ENCODE measurements at regions not wholly inside any gene's neighbourhood (a gene's known extent, or its start where the extent isn't known, plus 50 kb on each side); places are given as distances from the start of the nearest gene placed in this dataset.

DNA sequence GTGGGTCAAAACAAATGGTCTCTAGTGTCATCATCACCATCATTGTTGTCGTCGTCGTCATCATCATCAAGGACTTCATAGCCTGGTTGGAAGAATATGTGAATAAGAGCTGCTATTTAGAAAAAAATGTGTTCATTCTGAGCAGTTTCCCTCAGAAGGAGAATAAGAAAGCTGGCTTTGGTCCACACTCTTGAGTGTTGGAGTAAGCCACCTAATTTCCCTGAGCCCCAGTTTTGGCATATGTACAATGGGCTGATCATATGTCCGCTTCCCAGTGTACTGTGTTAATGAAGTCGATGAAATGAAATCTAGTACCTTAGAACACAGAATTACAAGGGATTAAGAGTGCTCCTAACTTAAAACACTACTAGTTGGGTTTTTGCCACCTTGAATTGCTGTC is 545.5 kb downstream of the CCDC171 start:
- H3K4me3 ChIP-seq (ENCODE audit: low read length): no peak overlapping the region
- H3K4me2 ChIP-seq (ENCODE audit: low read length): no peak overlapping the region
- no peaks in the 10 kb centered on the region for H3K4me1 ChIP-seq (ENCODE audit: control insufficient read depth, low read length)
- no peaks in the 10 kb centered on the region for H3K9me2 ChIP-seq (replicated peaks; ENCODE audit: control insufficient read depth, low read length)
- H3K79me2 ChIP-seq (ENCODE audit: control insufficient read depth, low read length): no peaks in the 10 kb centered on the region
- H3K27me3 ChIP-seq (ENCODE audit: control insufficient read depth, low read length): no peaks in the 10 kb centered on the region
- no peaks in the 10 kb centered on the region for H3K9me3 ChIP-seq (ENCODE audit: control insufficient read depth, insufficient read depth, low read length)
- no peaks in the 10 kb centered on the region for H4K20me1 ChIP-seq (ENCODE audit: control insufficient read depth, insufficient read depth, low read depth, low read length)
- TF ChIP-seq, protein P1, sequence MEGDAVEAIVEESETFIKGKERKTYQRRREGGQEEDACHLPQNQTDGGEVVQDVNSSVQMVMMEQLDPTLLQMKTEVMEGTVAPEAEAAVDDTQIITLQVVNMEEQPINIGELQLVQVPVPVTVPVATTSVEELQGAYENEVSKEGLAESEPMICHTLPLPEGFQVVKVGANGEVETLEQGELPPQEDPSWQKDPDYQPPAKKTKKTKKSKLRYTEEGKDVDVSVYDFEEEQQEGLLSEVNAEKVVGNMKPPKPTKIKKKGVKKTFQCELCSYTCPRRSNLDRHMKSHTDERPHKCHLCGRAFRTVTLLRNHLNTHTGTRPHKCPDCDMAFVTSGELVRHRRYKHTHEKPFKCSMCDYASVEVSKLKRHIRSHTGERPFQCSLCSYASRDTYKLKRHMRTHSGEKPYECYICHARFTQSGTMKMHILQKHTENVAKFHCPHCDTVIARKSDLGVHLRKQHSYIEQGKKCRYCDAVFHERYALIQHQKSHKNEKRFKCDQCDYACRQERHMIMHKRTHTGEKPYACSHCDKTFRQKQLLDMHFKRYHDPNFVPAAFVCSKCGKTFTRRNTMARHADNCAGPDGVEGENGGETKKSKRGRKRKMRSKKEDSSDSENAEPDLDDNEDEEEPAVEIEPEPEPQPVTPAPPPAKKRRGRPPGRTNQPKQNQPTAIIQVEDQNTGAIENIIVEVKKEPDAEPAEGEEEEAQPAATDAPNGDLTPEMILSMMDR (IDR thresholded peaks at IDR 0.05; ENCODE audit: low read depth, low read length, poor library complexity, severe bottlenecking): no peak
- TF ChIP-seq EZH2phosphoT487 (IDR thresholded peaks at IDR 0.05; ENCODE audit: borderline replicate concordance, low read length): no peak
- no peaks in the 10 kb centered on the region for H3F3A ChIP-seq (ENCODE audit: control insufficient read depth, insufficient read depth)
- no peak overlapping the region for H3K27ac ChIP-seq (ENCODE audit: low read depth, low read length)
- no peaks in the 10 kb centered on the region for H3K36me3 ChIP-seq (ENCODE audit: control insufficient read depth, low read length)

DNA sequence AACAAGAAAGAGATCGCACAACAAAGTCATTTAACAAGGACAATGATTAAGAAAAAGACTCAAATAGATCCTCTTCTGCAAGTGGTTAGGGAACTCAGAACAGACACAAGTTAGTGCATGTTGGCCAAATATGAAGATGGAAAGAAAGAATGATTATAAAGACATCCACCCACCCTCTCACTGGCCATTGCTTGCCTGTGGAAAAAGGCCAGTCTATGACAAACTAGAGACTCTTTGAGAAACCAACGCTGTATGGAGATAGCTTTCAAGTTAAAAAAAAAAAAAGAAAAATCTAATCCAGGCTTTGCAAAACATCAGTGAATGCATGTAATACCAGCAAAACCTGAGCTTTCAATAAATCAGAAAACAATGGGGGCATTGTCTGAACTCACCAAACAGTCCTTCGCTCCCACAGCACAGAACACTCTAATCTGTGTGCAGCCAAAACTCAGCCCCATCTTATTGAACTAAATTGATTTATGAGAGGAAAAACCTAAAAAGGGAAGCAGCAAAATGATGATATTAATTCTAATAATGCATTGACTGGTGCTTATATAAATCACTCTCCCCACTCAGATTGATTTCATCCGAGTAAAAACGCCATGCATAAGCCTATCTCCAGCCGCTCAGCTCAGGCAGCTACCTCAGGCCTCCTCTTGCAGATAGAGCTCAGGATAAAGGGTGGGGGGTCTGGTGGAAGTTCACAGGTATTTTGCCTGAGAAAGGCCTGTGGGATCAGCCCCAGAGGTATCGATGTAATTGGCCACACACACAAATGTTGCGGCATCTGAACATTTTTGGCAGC is 547.1 kb downstream of the CCDC171 start:
- TF ChIP-seq, protein P1 (IDR thresholded peaks at IDR 0.05; ENCODE audit: low read depth, low read length, poor library complexity, severe bottlenecking): no peak
- TF ChIP-seq EZH2phosphoT487 (IDR thresholded peaks at IDR 0.05; ENCODE audit: borderline replicate concordance, low read length): no peak
- no peak overlapping the region for H3K27ac ChIP-seq (ENCODE audit: low read depth, low read length)
- no peaks in the 10 kb centered on the region for H4K20me1 ChIP-seq (ENCODE audit: control insufficient read depth, insufficient read depth, low read depth, low read length)
- no peaks in the 10 kb centered on the region for H3K79me2 ChIP-seq (ENCODE audit: control insufficient read depth, low read length)
- 0 out of 2 replicates have a peak, but pooled peaks cover 2% of the 10 kb centered on the region for H3K27me3 ChIP-seq (ENCODE audit: control insufficient read depth, low read length)
- no peaks in the 10 kb centered on the region for H3K9me3 ChIP-seq (ENCODE audit: control insufficient read depth, insufficient read depth, low read length)
- no peak overlapping the region for H3K4me3 ChIP-seq (ENCODE audit: low read length)
- no peaks in the 10 kb centered on the region for H3K9me2 ChIP-seq (replicated peaks; ENCODE audit: control insufficient read depth, low read length)
- H3F3A ChIP-seq (ENCODE audit: control insufficient read depth, insufficient read depth): no peaks in the 10 kb centered on the region
- no peak overlapping the region for H3K4me2 ChIP-seq (ENCODE audit: low read length)
- no peaks in the 10 kb centered on the region for H3K36me3 ChIP-seq (ENCODE audit: control insufficient read depth, low read length)
- H3K4me1 ChIP-seq (ENCODE audit: control insufficient read depth, low read length): no peaks in the 10 kb centered on the region

DNA sequence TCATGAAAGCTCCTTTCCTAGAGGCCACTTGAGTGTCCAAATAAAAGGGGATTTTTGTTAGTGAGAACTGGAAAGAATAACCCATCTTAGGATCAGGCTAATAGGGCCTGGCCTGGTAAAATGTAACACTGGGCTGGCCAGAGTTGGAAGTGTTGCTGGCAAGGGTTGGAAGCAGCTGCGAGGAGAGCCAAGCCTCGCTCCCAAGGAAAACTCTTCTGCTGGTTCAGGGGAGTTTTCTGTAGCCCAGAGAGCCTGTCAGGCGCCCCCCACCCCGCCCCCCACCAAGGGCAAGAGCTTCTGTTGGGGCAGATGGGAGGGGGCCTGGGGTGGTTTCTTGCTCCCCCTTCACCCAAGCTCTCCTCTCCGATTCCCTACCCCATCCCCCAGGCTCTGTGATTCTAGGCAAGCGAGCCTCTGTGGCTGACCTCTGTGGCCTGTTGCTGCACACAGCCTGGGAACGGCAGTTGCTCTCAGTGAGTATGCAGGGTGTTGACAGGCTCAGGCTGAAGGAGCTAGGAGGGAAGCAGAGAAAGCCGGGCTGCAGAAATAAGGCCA is 547.8 kb downstream of the CCDC171 start:
- H3K27me3 ChIP-seq (ENCODE audit: control insufficient read depth, low read length): 0 out of 2 replicates have a peak, but pooled peaks cover 2% of the 10 kb centered on the region
- H3K4me1 ChIP-seq (ENCODE audit: control insufficient read depth, low read length): no peaks in the 10 kb centered on the region
- no peak overlapping the region for H3K4me3 ChIP-seq (ENCODE audit: low read length)
- no peaks in the 10 kb centered on the region for H3F3A ChIP-seq (ENCODE audit: control insufficient read depth, insufficient read depth)
- H3K79me2 ChIP-seq (ENCODE audit: control insufficient read depth, low read length): no peaks in the 10 kb centered on the region
- no peaks in the 10 kb centered on the region for H3K9me3 ChIP-seq (ENCODE audit: control insufficient read depth, insufficient read depth, low read length)
- TF ChIP-seq EZH2phosphoT487 (IDR thresholded peaks at IDR 0.05; ENCODE audit: borderline replicate concordance, low read length): no peak
- TF ChIP-seq, protein P1 (IDR thresholded peaks at IDR 0.05; ENCODE audit: low read depth, low read length, poor library complexity, severe bottlenecking): no peak
- no peaks in the 10 kb centered on the region for H4K20me1 ChIP-seq (ENCODE audit: control insufficient read depth, insufficient read depth, low read depth, low read length)
- H3K4me2 ChIP-seq (ENCODE audit: low read length): no peak overlapping the region
- no peak overlapping the region for H3K27ac ChIP-seq (ENCODE audit: low read depth, low read length)
- H3K36me3 ChIP-seq (ENCODE audit: control insufficient read depth, low read length): no peaks in the 10 kb centered on the region
- H3K9me2 ChIP-seq (replicated peaks; ENCODE audit: control insufficient read depth, low read length): no peaks in the 10 kb centered on the region
